Neutrophil (primary cell): ENCODE measurements at regions not wholly inside any gene's neighbourhood (a gene's known extent, or its start where the extent isn't known, plus 50 kb on each side); places are given as distances from the start of the nearest gene placed in this dataset.

ENCODE experiments used
- H3K27ac ChIP-seq: fragments of 200-600 bp; sonication (generic); 2 replicates; pipeline ENCODE4 v1.5.1; 2016; ENCODE audit warnings: mild to moderate bottlenecking, moderate library complexity
- H3K27me3 ChIP-seq: fragments of 200-600 bp; sonication (generic); 2 replicates; pipeline ENCODE4 v1.6.0; 2016; ENCODE audit warnings: mild to moderate bottlenecking
- H3K36me3 ChIP-seq: fragments of 200-600 bp; sonication (generic); 2 replicates; pipeline ENCODE4 v1.5.1; 2017
- H3K4me1 ChIP-seq, 2 experiments: fragments of 200-600 bp in 1 of 2; sonication (generic) in 1 of 2; 1 replicate in 1 of 2; 2 replicates in 1 of 2; pipeline versions ENCODE4 v1.5.1 to v1.6.1; 2013 to 2016; ENCODE audit warnings: low read depth in 1 of 2, low read length in 1 of 2, mild to moderate bottlenecking in 1 of 2, moderate library complexity in 1 of 2; ENCODE audit not compliant: control insufficient read depth in 1 of 2, insufficient read depth in 1 of 2
- H3K4me3 ChIP-seq, 2 experiments: fragments of 200-600 bp in 1 of 2; sonication (generic) in 1 of 2; 1 replicate in 1 of 2; 2 replicates in 1 of 2; pipeline ENCODE4 v1.5.1; 2013 to 2016; ENCODE audit warnings: low read depth in 1 of 2, low read length in 1 of 2, mild to moderate bottlenecking in 1 of 2, moderate library complexity in 1 of 2
- H3K9me3 ChIP-seq: fragments of 200-600 bp; sonication (generic); 2 replicates; pipeline ENCODE4 v1.5.1; 2016
- CTCF ChIP-seq: fragments of 200-600 bp; sonication (generic); IDR thresholded peaks from 2 replicates; pipeline ENCODE4 v1.5.1; 2016; ENCODE audit warnings: antibody characterized with exemption

- Histone ChIP-seq H3K27ac (no peak overlapping the region), H3K4me1 (no peaks in the 10 kb centered on the region), H3K9me3 (no peaks in the 10 kb centered on the region), H3K36me3 (no peaks in the 10 kb centered on the region), H3K27me3 (no peaks in the 10 kb centered on the region), H3K4me3 (no peak overlapping the region)
- no peak for TF ChIP-seq CTCF
These were observed 425.8 kb upstream of the AUTS2 start for GRCh38 chr7:69172357-69173077.

- no peak for TF ChIP-seq CTCF
- no peaks in the 10 kb centered on the region for H3K27me3 ChIP-seq
- no peaks in the 10 kb centered on the region for H3K4me1 ChIP-seq
- H3K4me3 ChIP-seq: no peak overlapping the region
- no peaks in the 10 kb centered on the region for H3K9me3 ChIP-seq
- H3K27ac ChIP-seq: no peak overlapping the region
- no peaks in the 10 kb centered on the region for H3K36me3 ChIP-seq
These were observed 424.9 kb upstream of the AUTS2 start for GRCh38 chr7:69173341-69173740.

- no peak overlapping the region for H3K4me3 ChIP-seq
- no peaks in the 10 kb centered on the region for H3K4me1 ChIP-seq
- no peak for TF ChIP-seq CTCF
- H3K36me3 ChIP-seq: no peaks in the 10 kb centered on the region
- no peak overlapping the region for H3K27ac ChIP-seq
- no peaks in the 10 kb centered on the region for H3K9me3 ChIP-seq
- no peaks in the 10 kb centered on the region for H3K27me3 ChIP-seq
These were observed 424.4 kb upstream of the AUTS2 start for GRCh38 chr7:69173846-69174245.

- Histone ChIP-seq H3K36me3 (no peaks in the 10 kb centered on the region), H3K4me3 (no peak overlapping the region), H3K27ac (no peak overlapping the region), H3K4me1 (no peaks in the 10 kb centered on the region), H3K9me3 (no peaks in the 10 kb centered on the region), H3K27me3 (no peaks in the 10 kb centered on the region)
- no peak for TF ChIP-seq CTCF
These were observed 421.4 kb upstream of the AUTS2 start for GRCh38 chr7:69176841-69177240.

GRCh38 chr7:69177461-69177861, 420.8 kb upstream of the AUTS2 start:
- no peaks in the 10 kb centered on the region for H3K9me3 ChIP-seq

More at GRCh38 chr7:69177461-69177861, 420.8 kb upstream of the AUTS2 start:
- no peak for TF ChIP-seq CTCF
- H3K4me3 ChIP-seq: no peak overlapping the region
- H3K27me3 ChIP-seq: no peaks in the 10 kb centered on the region
- no peaks in the 10 kb centered on the region for H3K36me3 ChIP-seq
- no peaks in the 10 kb centered on the region for H3K4me1 ChIP-seq
- no peak overlapping the region for H3K27ac ChIP-seq
